HG03045 (cell line): ENCODE measurements at regions not wholly inside any gene's neighbourhood (a gene's known extent, or its start where the extent isn't known, plus 50 kb on each side); places are given as distances from the start of the nearest gene placed in this dataset.
A peak's percentile ranks its signal among the peaks of the same experiment; 100 is the strongest.
"Not testable (repeated sequence)": the region's sequence is repeated elsewhere in the genome, so short reads cannot be mapped to it uniquely, and the experiment has no call there.

ENCODE experiments used
- ATAC-seq: cut with Tn5 transposase; IDR thresholded peaks from one replicate; pipeline ENCODE4 v1.9.1; 2021; ENCODE audit warnings: mild to moderate bottlenecking, moderate library complexity; ENCODE audit not compliant: unreplicated experiment

- peak; percentile 61 for ATAC-seq
Measured at GRCh38 chr1:82152356-82153271, 351.9 kb downstream of the ADGRL2 start.

- ATAC-seq, result no peak
Measured at GRCh38 chr1:82145656-82146055, 344.9 kb downstream of the ADGRL2 start.

- ATAC-seq, result no peak
Measured at GRCh38 chr1:82143108-82143833, 342.5 kb downstream of the ADGRL2 start.

GRCh38 chr1:82141390-82141789 is 340.7 kb downstream of the ADGRL2 start:
- ATAC-seq, result no peak

- no peak for ATAC-seq
Measured at GRCh38 chr1:82139751-82140468, 339.2 kb downstream of the ADGRL2 start.

- ATAC-seq, result not testable (repeated sequence)
Measured at GRCh38 chr1:82136351-82136750, 335.6 kb downstream of the ADGRL2 start.

- no peak for ATAC-seq
Measured at GRCh38 chr1:82125866-82126265, 325.1 kb downstream of the ADGRL2 start.

GRCh38 chr1:82125119-82125518 is 324.4 kb downstream of the ADGRL2 start:
- no peak for ATAC-seq

GRCh38 chr1:82121421-82121820 is 320.7 kb downstream of the ADGRL2 start:
- no peak for ATAC-seq

GRCh38 chr1:82116105-82116504 is 315.4 kb downstream of the ADGRL2 start:
- no peak for ATAC-seq

GRCh38 chr1:82114887-82115286 is 314.2 kb downstream of the ADGRL2 start:
- no peak for ATAC-seq

- ATAC-seq, result no peak
Measured at GRCh38 chr1:82110366-82111254, 309.9 kb downstream of the ADGRL2 start.

- no peak for ATAC-seq
Measured at GRCh38 chr1:82108843-82109242, 308.1 kb downstream of the ADGRL2 start.

GRCh38 chr1:82106672-82107071 is 305.9 kb downstream of the ADGRL2 start:
- no peak for ATAC-seq

GRCh38 chr1:82099170-82099569 is 298.4 kb downstream of the ADGRL2 start:
- no peak for ATAC-seq

GRCh38 chr1:82094136-82094535 is 293.4 kb downstream of the ADGRL2 start:
- no peak for ATAC-seq

- no peak for ATAC-seq
Measured at GRCh38 chr1:82091729-82092128, 291.0 kb downstream of the ADGRL2 start.

- no peak for ATAC-seq
Measured at GRCh38 chr1:82091265-82091664, 290.5 kb downstream of the ADGRL2 start.

GRCh38 chr1:82090104-82090503 is 289.4 kb downstream of the ADGRL2 start:
- no peak for ATAC-seq

GRCh38 chr1:82086739-82087138 is 286.0 kb downstream of the ADGRL2 start:
- no peak for ATAC-seq
